ENCODE measurements at regions not wholly inside any gene's neighbourhood (a gene's known extent, or its start where the extent isn't known, plus 50 kb on each side); places are given as distances from the start of the nearest gene placed in this dataset.

- DNase-seq = no peak
Measured at GRCh38 chr2:100767810-100768806, 51.8 kb upstream of the NPAS2 start.

Data from hematopoietic multipotent progenitor cell treated with erythropoietin and hydrocortisone succinate and interleukin-3 and kit ligand, for 8 days (in vitro differentiated cells).